GM19463 (cell line): ENCODE measurements at regions not wholly inside any gene's neighbourhood (a gene's known extent, or its start where the extent isn't known, plus 50 kb on each side); places are given as distances from the start of the nearest gene placed in this dataset.

Source experiments
- ATAC-seq: cut with Tn5 transposase; IDR thresholded peaks from one replicate; pipeline ENCODE4 v1.9.1; 2021; ENCODE audit warnings: mild to moderate bottlenecking, moderate library complexity; ENCODE audit not compliant: unreplicated experiment

DNA sequence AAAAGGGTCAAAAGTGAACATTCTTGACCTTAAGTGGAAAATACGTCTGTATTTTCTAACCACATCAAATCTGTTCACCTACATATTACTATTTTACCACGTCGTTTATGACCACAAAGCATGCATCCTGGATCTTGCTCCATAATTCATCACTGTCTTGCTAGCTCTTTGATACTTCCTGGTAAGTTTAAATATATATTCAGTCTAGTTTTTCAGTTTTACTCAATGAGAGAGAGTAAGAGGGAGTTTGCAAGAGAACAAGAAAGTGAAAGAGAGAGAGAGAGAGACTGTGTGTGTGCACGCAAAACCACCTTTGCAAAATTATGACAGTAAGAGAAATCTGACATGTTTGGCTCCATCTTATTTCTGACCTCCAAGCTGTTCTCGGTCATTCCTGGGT lies 173.7 kb upstream of the GALNTL6 start:
- ATAC-seq = peak; percentile 82

DNA sequence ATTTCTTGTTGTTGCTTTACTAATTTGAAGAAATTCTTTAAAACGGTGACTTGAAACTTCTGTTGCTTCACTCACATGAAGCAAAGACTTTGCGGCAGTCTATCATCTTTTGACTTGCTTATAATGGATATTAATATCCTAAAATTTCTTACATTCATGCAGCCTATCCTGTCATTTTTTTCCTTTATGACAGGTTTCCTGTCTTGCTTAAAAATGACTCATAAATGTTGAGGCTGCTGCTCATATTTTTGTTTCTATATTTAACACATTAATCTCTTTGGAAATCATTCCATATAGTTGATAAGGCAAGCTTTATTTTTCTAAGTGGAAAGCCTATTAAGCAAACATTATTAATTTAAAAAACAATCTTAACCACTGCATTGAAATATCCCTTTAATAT lies 176.6 kb upstream of the GALNTL6 start:
- ATAC-seq = no peak

DNA sequence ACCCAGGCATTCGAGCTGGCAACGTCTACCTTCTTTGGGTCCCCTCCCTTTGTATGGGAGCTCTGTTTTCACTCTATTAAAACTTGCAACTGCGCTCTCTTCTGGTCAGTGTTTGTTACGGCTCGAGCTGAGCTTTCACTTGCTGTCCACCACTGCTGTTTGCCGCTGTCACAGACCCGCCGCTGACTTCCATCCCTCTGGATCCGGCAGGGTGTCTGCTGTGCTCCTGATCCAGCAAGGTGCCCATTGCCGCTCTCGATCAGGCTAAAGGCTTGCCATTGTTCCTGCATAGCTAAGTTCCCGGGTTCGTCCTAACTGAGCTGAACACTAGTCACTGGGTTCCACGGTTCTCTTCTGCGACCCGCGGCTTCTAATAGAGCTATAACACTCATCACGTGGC lies 183.5 kb upstream of the GALNTL6 start:
- no peak for ATAC-seq

DNA sequence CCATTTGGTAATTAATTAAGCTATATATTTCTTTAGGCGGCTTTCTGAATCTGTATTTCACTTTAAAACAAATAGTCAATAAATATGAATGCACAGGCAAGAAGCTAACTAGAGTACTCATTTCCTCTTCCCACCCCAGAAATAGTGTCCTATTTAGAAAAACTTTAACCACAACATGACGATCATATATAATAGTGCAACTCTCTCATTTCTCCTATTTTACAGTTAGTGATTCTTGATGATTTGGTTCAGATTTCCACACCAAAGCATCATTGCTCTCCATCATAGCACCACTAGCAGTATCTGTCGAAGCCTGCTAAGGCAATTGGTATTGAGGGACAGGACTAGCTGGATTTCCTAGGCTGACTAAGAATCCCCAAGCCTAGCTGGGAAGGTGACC lies 184.0 kb upstream of the GALNTL6 start:
- ATAC-seq = peak; percentile 69

DNA sequence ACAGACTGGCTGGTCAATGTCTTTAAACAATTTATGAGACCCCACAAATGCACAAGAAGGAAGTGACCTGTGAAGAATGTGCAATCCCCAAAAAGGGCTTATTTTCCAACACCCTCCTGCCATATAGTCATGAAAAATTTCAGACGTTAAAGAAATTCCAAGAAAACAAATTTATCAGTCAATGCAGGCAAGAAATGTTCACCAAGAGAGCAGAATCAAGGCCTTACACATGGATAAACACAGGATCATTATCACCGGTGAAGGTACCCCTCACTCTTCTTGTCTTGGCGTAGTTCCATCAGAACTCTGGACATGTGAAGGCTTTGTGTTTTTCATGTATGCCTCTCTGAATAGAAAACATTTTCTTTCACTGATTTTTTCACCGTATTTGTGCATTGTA lies 186.7 kb upstream of the GALNTL6 start:
- no peak for ATAC-seq

DNA sequence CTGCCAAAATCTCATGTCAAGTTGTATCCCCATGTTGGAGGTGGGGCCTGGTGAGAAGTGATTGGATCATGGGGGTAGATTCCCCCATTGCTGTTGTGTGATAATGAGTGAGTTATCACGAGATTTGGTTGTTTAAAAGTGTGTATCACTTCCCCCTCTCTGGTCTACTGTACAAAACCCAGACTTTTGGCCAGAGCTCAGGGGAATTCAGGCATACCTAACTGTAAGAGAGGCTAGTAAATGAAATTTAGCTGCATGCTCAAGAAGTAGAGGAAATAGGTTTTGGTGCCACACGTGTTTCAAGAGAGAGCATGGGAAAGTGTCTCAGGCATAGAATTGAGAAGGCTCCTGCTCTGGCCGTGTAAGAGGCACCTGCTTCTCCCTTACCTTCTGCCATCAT lies 190.5 kb upstream of the GALNTL6 start:
- no peak for ATAC-seq

DNA sequence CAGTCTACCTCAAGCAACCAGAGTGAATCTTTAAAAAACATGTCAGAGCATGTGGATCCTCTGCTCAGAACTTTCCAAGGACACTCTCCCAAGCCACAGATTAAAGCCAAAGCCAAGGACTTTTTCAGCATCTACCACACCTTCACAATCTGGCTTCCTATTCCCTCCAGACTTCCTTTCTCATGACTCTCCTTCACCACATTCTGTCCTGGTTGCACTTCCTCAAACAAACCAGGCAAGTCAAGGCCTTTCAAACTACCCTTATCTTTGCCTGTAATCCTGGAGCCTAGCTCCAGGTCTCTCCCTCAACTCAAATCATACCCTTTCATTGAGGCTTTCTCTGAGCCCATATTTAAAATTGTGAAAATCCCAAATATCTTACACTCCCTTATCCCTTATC lies 191.6 kb upstream of the GALNTL6 start:
- no peak for ATAC-seq

DNA sequence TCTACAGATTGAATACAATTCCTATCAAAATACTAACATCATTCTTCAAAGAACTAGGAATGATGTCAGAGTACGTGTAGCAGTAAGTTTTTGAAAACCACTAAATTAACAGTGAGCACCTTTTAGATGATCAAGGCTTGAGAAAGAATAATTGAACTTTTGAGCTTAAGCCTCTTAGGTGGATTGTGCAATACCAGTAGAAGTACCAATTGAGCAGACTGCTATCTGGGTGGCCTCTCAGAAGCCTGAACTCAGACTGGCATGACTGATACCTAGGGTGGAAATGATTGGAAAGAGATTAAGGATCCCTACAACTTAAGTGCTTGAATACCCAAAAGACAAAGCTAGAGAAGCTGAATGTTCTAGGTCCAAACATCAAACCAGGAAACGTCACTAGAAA lies 200.3 kb upstream of the GALNTL6 start:
- ATAC-seq = no peak

DNA sequence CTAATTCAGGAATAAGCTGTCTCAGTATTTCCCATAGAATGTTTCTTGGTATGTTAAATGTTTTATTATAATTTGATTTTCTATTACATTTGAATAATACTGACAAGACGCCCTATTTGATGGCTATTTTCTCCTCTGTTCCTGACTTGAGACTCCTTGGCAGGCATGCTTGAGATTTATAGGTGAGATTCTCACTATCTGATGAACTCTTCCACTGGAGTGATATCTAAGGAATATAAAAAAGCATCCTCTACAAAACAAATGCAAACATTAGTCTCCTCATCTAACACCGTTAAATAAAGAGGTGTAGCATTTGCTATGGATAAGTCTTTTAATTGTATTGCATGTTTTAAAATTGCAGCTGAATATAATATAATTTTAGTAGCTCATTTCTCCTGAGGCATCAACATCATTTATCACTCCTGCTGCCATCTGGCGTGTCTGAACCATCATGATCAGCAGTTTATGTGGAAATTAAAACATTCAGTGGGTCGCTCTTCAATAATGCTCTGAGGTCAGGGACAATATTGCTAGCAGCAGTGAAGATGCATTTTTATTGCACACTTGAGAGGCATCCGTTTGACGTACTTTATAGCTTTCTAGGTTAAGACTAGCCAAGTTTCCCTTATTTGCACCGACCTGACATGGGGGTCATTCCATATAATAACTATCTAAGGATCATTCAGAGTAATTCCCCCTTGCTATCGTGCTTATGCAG lies 210.4 kb upstream of the GALNTL6 start:
- no peak for ATAC-seq

DNA sequence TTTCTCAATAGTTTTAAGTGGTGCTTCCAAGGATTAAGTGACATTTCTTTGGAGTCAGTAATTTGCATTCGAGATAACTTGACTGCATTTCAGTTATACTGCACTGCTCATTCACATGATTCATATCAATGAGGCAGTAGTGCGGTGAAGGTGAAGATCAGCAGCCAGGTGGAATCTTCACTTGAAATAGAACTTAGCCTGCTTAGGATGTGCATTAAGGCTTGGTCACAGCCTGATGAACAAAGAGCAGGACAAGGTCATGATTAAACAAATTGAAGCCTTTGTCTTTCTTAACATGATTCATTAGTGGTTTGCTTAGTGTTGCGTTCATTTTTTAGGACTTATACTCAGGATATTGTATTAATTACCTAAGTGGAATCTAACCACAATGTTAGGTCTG lies 212.1 kb upstream of the GALNTL6 start:
- no peak for ATAC-seq

DNA sequence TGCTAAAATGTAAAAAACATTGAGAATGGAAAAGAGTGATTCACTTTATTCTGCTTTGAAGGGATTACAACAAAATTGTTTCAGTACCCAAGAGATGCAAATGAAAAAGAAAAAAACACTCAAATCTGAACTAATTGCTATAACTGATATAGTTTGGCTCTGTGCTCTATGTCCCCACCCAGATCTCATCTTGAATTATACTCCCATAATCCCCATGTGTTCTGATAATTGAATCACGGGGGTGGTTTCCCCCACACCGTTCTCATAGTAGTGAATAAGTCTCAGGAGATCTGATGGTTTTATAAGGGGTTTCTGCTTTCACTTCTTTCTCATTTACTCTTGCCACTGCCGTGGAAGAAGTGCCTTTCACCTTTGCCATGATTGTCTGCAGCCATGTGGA lies 213.6 kb upstream of the GALNTL6 start:
- no peak for ATAC-seq

DNA sequence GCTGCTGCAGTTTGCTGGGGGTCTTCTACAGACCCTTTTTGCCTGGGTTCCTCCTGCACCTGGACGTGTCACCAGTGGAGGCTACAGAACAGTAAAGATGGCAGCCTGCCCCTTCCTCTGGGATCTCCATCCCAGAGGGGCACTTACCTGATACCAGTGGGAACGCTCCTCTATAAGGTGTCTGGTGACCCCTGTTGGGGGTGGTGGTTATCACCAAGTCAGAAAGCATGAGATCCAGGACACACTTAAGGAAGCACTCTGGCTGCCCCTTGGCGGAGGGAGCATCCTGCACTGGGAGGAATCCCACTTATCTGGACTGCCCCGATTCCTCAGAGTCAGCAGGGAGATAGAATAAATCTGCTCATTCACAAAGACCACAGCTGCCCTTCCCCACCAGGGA lies 218.9 kb upstream of the GALNTL6 start:
- no peak for ATAC-seq

DNA sequence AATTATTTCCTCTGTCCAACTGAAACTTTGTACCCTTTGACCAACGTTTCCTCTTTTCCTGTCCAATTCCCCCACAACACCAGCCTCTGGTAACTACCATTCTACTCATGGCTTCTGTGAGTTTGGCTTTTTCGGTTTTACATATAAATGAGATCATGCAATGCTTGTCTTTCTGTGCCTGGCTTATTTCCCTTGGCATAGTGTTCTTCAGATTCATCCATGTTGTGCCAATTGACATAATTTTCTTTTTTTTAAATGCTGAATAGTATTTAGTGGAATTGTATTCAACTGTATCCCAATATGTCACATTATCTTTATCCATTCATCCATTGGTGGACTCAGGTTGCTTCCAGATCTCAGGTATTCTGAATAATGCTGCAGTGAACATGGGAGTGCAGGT lies 222.5 kb upstream of the GALNTL6 start:
- ATAC-seq = no peak

DNA sequence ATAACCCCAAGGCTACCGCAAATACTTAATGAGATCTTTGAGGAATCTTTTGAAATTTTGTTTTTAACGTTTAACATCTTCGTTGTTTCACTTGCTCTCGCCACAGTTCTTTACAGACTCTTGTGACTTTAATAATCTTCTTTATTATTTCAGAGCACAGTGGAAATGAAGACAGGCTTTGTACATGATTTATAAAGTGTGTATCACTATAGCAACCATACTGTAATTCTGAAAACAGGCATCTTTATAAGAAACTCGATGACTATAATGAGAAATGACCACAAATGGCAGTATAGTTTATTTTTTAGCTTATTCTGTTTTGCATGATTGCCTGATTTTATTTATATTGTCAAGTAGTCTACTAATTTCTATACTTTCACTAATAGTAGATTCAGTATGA lies 224.4 kb upstream of the GALNTL6 start:
- ATAC-seq = no peak

DNA sequence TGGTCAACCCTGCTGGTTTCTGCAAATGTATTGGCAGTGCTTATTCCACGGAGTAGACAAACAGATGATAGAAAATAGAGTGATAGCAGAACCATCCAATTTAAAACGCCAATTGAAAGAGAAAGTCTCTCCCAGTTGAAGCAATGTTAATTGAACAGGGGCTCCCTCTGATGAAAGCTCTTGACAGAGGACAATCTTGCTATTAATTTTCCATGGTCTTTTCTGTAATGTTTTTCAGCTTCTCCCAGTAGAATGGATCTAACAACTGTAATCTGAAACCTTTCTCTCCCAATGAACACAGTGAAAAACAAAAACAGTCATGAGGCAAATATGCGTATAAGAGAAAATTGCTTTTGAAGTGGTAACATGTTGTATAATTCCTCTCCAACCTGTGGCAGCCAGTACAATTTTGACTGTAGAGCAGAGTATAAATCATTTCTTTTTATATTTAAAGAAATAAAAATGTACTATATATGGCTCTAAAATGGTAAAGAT lies 225.1 kb upstream of the GALNTL6 start:
- ATAC-seq = no peak

DNA sequence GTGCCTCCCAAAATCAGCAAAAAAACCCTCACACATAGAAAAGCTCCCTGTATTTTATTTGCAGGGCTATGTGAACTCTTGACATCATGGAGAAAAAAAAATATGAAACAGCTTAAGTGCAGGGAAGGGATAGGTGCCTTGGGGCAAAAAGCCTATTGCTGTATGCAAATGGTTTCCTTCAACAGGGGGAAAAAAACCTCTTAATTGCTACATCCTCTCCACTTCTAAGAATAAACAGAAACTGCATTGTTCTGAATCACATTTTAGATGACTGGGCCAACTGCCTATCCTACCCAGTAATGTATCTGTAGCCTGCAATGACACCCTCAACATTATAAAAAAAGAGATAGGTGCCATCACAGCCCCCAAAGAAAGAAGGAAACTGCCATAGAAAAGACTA lies 229.4 kb upstream of the GALNTL6 start:
- no peak for ATAC-seq

DNA sequence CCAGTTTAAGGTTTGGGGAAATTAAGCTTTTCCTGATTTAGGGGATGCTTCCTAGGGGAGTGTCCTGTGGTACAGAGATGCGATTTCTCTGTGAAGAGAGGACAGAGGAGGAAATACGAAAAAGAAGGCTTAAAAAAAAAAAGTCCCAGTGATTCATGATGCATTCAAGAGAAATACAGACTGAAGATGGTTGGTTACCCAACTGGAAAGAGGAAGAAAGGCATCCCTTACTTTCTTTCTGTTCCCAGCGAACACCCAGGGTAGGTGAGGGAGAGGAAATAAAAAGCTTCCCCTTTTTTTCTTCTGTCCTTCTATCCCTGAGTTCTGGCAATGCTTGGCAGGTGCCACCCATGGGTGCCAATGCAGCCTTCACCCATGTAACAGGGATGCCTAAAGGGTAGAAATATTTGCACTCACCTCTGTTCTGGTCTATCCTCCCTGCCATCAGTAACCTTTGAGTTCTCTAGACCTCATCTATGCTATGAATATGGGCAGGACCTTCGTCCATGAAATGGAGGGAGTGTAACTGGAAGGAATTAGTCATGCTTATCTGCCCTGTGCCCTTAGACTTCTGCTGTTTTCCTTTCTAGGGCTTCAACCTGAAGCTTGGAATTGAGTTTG lies 230.1 kb upstream of the GALNTL6 start:
- no peak for ATAC-seq

DNA sequence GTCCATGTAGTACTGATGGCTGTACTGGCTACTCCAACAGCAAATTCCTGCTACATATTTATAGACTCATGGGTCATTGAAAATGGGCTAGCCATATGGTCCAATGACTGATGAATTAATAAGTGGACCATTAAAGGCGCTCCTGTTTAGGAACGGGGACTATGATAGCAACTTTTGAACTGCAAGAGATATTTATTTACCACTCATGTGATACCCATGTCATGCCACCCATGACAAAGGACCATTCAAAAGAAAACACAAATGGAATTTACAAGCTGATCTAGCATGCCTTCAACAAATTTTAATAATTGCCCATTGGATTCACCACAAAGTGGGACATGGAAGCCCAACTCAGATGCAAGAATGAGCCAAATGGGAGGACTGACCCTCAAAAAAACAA lies 240.0 kb upstream of the GALNTL6 start:
- no peak for ATAC-seq

DNA sequence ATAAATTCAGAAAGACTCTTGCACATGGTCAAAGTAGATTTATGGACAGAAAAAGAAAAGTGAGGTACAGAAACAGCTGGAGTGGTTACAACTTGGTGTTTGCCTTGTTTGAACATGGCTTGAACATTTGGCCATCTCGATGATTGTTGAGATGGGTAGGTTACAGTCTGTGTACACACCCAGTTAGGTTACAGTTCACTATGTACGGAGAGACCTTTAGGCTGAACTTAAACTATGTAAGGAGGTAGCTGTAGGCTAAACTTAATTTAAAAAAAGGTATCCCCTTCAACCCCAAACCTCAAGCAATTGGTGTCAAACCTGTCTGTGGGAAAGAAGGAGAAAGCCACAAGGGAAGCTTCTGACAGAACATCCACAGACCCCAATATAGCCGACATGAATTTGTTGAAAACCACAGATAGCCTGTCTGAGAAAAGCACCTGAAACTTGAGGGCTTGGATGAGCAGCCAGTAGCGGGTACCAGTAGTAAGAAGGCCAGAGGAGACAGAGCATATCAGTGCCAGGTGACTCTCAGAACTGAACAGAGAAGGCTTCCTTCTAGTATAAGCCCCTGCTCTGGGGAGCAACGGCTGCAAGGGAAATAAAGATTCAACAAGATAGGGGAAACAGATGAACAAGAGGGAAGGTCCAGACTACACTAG lies 247.9 kb upstream of the GALNTL6 start:
- peak; percentile 81 for ATAC-seq

DNA sequence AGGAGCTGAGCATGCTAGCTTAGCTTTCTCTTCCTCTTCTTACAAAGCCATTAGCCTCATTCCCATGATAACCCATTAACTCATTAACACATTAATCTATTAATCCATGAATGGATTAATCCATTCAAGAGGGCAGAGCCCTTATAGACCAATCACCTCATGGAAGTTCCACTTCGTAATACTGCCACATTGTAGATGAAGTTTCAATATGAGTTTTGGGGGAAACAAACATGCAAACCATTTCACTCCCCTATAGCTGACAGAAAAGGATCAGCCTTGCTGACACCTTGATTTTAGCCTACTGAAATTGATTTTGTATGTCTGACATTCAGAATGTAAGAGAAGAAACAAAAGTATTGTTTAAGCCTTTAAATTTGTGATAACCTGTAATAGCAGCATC lies 251.8 kb upstream of the GALNTL6 start:
- ATAC-seq = peak; percentile 67

DNA sequence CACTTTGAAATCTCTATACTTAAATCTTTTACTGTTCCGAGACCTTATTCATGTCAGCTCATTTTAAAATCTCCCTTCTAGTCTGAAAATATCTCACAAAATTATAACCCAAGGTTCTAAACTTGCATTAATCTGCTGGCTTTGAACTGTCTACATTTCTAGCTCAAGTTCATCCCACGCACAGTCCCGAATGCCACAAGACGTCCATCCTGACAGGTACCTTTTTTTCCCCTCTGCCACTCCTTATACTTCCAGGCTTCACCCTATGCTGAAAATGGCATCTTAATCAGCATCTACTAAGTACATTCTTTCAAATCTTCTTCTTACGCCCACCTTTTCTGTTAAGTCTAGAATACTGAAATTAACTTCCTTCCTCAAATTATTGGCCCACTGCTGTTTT lies 259.2 kb upstream of the GALNTL6 start:
- ATAC-seq = no peak

DNA sequence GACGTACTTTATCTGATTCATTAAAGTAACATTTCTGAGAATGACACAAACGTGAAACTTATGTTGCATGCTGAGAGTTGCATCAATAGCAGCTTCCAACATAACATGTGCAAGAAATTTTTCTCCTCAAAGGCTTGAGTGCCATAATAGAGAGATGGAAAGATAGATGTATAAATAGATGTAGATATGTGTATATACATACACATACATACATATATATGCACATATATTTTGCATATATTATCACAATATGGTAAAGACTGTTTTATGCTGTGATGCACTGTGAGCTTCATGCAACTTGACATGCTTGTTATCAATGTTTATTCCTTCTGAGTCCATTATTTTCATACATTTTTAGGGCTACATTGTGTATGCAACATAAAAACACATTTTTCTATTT lies 270.6 kb upstream of the GALNTL6 start:
- no peak for ATAC-seq
